Chondrocyte (in vitro differentiated cells): ENCODE measurements at regions not wholly inside any gene's neighbourhood (a gene's known extent, or its start where the extent isn't known, plus 50 kb on each side); places are given as distances from the start of the nearest gene placed in this dataset.

Experiments
- DNase-seq: peaks from one replicate; pipeline ENCODE4 v3.0.0; 2021; ENCODE audit warnings: mixed read lengths, low spot score
- H3K27ac Mint-ChIP-seq: one replicate; pipeline ENCODE4 v1.8.0; 2021; ENCODE audit warnings: mild to moderate bottlenecking, moderate library complexity, mixed read lengths; ENCODE audit not compliant: unreplicated experiment
- H3K27me3 Mint-ChIP-seq: 2 replicates; pipeline ENCODE4 v1.8.0; 2021; ENCODE audit warnings: low read depth, mixed read lengths
- H3K36me3 Mint-ChIP-seq: 2 replicates; pipeline ENCODE4 v1.8.0; 2021; ENCODE audit warnings: low read depth, mixed read lengths
- H3K4me1 Mint-ChIP-seq: 2 replicates; pipeline ENCODE4 v1.8.0; 2021; ENCODE audit warnings: low read depth, mild to moderate bottlenecking, mixed read lengths
- H3K4me3 Mint-ChIP-seq: one replicate; pipeline ENCODE4 v1.8.0; 2021; ENCODE audit warnings: mild to moderate bottlenecking, moderate library complexity, mixed read lengths; ENCODE audit not compliant: unreplicated experiment
- H3K9me3 Mint-ChIP-seq: 2 replicates; pipeline ENCODE4 v1.8.0; 2021; ENCODE audit warnings: low read depth, mixed read lengths
- TF ChIP-seq, protein P1 (sequence below): fragments of 200-600 bp; sonication (generic); IDR thresholded peaks from 2 replicates; pipeline ENCODE4 v1.5.0; 2021; ENCODE audit warnings: antibody characterized with exemption, mild to moderate bottlenecking, moderate library complexity

- no peaks in the 10 kb centered on the region for H3K36me3 Mint-ChIP-seq
- H3K9me3 Mint-ChIP-seq = peaks cover 7% of the 10 kb centered on the region
- no peak overlapping the region for H3K27ac Mint-ChIP-seq
- no peaks in the 10 kb centered on the region for H3K4me1 Mint-ChIP-seq
- DNase-seq = no peak
- peaks cover 24% of the 10 kb centered on the region for H3K27me3 Mint-ChIP-seq
- TF ChIP-seq, protein P1, sequence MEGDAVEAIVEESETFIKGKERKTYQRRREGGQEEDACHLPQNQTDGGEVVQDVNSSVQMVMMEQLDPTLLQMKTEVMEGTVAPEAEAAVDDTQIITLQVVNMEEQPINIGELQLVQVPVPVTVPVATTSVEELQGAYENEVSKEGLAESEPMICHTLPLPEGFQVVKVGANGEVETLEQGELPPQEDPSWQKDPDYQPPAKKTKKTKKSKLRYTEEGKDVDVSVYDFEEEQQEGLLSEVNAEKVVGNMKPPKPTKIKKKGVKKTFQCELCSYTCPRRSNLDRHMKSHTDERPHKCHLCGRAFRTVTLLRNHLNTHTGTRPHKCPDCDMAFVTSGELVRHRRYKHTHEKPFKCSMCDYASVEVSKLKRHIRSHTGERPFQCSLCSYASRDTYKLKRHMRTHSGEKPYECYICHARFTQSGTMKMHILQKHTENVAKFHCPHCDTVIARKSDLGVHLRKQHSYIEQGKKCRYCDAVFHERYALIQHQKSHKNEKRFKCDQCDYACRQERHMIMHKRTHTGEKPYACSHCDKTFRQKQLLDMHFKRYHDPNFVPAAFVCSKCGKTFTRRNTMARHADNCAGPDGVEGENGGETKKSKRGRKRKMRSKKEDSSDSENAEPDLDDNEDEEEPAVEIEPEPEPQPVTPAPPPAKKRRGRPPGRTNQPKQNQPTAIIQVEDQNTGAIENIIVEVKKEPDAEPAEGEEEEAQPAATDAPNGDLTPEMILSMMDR = no peak
- no peak overlapping the region for H3K4me3 Mint-ChIP-seq
Observed at GRCh38 chr21:15531986-15532385, 197.8 kb upstream of the USP25 start.

DNA sequence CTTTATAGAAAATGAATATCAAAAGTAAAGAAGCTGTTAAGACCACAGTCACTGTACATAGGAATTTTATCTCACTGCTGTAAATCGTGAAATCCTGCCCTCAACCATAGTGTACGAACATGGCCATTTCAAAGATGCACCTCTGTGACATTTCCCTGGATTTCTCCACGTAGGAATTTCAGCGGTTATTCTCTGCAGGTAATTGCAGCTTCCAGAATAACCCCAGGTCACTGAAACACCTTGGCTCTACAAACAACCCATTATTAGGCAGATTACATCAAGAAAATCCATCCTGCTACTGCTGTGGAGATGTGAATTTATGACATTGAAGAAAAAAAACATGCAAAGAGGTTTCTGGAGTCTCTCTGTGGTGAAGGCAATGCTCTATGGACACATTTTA lies 196.2 kb upstream of the USP25 start:
- TF ChIP-seq, protein P1 = no peak
- Mint-ChIP-seq H3K9me3 (peaks cover 7% of the 10 kb centered on the region), H3K4me3 (no peak overlapping the region), H3K27ac (no peak overlapping the region), H3K27me3 (peaks cover 26% of the 10 kb centered on the region), H3K4me1 (no peaks in the 10 kb centered on the region), H3K36me3 (no peaks in the 10 kb centered on the region)
- DNase-seq = no peak

- peaks cover 7% of the 10 kb centered on the region for H3K9me3 Mint-ChIP-seq
- no peaks in the 10 kb centered on the region for H3K36me3 Mint-ChIP-seq
- peaks cover 30% of the 10 kb centered on the region for H3K27me3 Mint-ChIP-seq
- no peaks in the 10 kb centered on the region for H3K4me1 Mint-ChIP-seq
- H3K27ac Mint-ChIP-seq = no peak overlapping the region
- DNase-seq = no peak
- TF ChIP-seq, protein P1 = no peak
- H3K4me3 Mint-ChIP-seq = no peak overlapping the region
Observed at GRCh38 chr21:15534450-15534886, 195.3 kb upstream of the USP25 start.

- no peak overlapping the region for H3K27ac Mint-ChIP-seq
- H3K27me3 Mint-ChIP-seq = peaks cover 22% of the 10 kb centered on the region
- no peaks in the 10 kb centered on the region for H3K4me1 Mint-ChIP-seq
- no peaks in the 10 kb centered on the region for H3K36me3 Mint-ChIP-seq
- no peaks in the 10 kb centered on the region for H3K9me3 Mint-ChIP-seq
- DNase-seq = no peak
- no peak overlapping the region for H3K4me3 Mint-ChIP-seq
- TF ChIP-seq, protein P1 = no peak
Observed at GRCh38 chr21:15539376-15539775, 190.4 kb upstream of the USP25 start.

DNA sequence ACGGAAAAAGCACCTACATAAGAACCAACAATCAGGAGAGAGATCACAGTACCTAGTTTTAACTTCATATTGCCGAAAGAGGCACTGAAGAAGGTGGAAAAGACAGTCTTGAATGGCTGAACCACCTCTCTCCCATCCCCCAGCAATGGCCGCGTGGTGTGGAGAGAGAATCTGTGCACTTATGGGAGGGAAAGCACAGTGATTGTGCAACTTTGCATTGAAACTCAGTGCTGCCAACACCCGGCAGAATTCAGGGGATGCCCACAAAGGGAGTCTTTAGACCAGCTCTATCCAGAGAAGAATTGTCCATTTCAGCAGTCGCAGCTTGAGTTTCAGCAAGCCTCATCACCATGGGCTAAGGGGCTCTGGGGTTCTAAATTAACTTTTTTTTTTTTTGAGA lies 186.3 kb upstream of the USP25 start:
- Mint-ChIP-seq H3K27me3 (peaks cover 16% of the 10 kb centered on the region), H3K36me3 (no peaks in the 10 kb centered on the region), H3K4me1 (no peaks in the 10 kb centered on the region), H3K9me3 (no peaks in the 10 kb centered on the region), H3K4me3 (no peak overlapping the region), H3K27ac (no peak overlapping the region)
- TF ChIP-seq, protein P1 = no peak
- no peak for DNase-seq
